GM19324 (cell line): ENCODE measurements at regions not wholly inside any gene's neighbourhood (a gene's known extent, or its start where the extent isn't known, plus 50 kb on each side); places are given as distances from the start of the nearest gene placed in this dataset.

Experiments
- ATAC-seq: cut with Tn5 transposase; IDR thresholded peaks from one replicate; pipeline ENCODE4 v1.9.1; 2021; ENCODE audit warnings: mild to moderate bottlenecking, moderate library complexity; ENCODE audit not compliant: unreplicated experiment, low FRiP score

GRCh38 chr13:50708461-50708860 lies 135.0 kb downstream of the DLEU7 start:
- ATAC-seq, result no peak

- no peak for ATAC-seq
These were observed 134.4 kb downstream of the DLEU7 start for GRCh38 chr13:50709058-50709457.

- no peak for ATAC-seq
These were observed 132.2 kb downstream of the DLEU7 start for GRCh38 chr13:50711131-50711815.

GRCh38 chr13:50711996-50712395 lies 131.5 kb downstream of the DLEU7 start:
- ATAC-seq, result no peak

- ATAC-seq, result no peak
These were observed 131.0 kb downstream of the DLEU7 start for GRCh38 chr13:50712456-50712855.

GRCh38 chr13:50712881-50713280 lies 130.6 kb downstream of the DLEU7 start:
- no peak for ATAC-seq

GRCh38 chr13:50713523-50714248 lies 129.8 kb downstream of the DLEU7 start:
- ATAC-seq, result no peak

GRCh38 chr13:50714891-50715290 lies 128.6 kb downstream of the DLEU7 start:
- no peak for ATAC-seq

- no peak for ATAC-seq
These were observed 127.9 kb downstream of the DLEU7 start for GRCh38 chr13:50715402-50716146.

- no peak for ATAC-seq
These were observed 122.4 kb downstream of the DLEU7 start for GRCh38 chr13:50720861-50721671.

GRCh38 chr13:50721672-50721992 lies 121.9 kb downstream of the DLEU7 start:
- ATAC-seq, result no peak

GRCh38 chr13:50722440-50723125 lies 120.9 kb downstream of the DLEU7 start:
- ATAC-seq, result no peak

- ATAC-seq, result no peak
These were observed 119.1 kb downstream of the DLEU7 start for GRCh38 chr13:50724438-50724837.

- ATAC-seq, result no peak
These were observed 118.6 kb downstream of the DLEU7 start for GRCh38 chr13:50724913-50725312.

- ATAC-seq, result no peak
These were observed 117.3 kb downstream of the DLEU7 start for GRCh38 chr13:50726164-50726563.

GRCh38 chr13:50729177-50729576 lies 114.3 kb downstream of the DLEU7 start:
- ATAC-seq, result no peak

GRCh38 chr13:50730496-50731351 lies 112.8 kb downstream of the DLEU7 start:
- no peak for ATAC-seq

- no peak for ATAC-seq
These were observed 112.1 kb downstream of the DLEU7 start for GRCh38 chr13:50731400-50731799.

- no peak for ATAC-seq
These were observed 110.8 kb downstream of the DLEU7 start for GRCh38 chr13:50732712-50733111.
